ENCODE measurements at regions not wholly inside any gene's neighbourhood (a gene's known extent, or its start where the extent isn't known, plus 50 kb on each side); places are given as distances from the start of the nearest gene placed in this dataset.
A peak's percentile ranks its signal among the peaks of the same experiment; 100 is the strongest.

DNA sequence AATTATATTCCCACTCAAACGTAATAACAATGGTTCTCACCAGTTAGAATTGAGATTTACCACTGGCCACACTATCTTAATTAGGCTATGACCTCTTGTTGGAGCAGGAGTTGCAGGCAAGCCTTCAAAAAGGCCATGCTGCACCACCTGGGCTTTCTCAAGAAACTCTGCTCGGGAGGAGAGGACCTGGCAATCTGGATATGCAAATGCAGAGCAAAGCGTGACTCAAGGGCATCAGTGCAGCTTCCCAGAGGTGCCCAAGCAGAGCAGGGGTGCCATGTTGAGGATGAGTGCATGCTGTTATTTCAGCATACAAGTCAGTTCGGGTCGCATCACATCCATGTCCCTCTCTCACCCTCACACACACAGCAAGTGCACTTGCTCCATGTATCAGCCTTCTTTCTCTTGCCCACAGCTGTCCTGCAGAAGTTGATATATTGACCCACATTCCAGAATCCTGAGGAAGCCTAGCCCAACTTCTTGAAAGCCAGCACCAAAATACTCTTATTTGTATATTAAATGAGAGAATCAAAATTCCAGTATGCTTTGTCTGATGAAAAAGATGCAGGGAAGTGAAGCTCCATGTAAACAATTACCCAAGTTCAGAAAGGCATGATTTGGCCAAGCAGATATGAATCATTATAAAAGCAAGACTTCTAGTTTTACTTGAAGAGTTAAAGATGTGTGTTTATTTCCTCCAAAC is 55.7 kb upstream of the IL6 start:
- Mint-ChIP-seq H3K4me1 (peaks cover 91% of the 10 kb centered on the region), H3K36me3 (ENCODE audit: low read depth) (peaks cover 17% of the 10 kb centered on the region), H3K27ac (peak overlapping the region; percentile 89), H3K9me3 (peaks cover 4% of the 10 kb centered on the region), H3K4me3 (peak overlapping the region; percentile 35), H3K27me3 (no peaks in the 10 kb centered on the region)
- intact Hi-C loops (cut with micrococcal nuclease) = no loop called here
- ChIA-PET POLR2A (interaction anchor here (0.7 to 3.5 kb wide), 9 partner anchors 9 to 111 kb away, joined by 3 to 39 read pairs (median 4); partner anchors contain the start of gene IL6), CTCF (interaction anchor here (1.1 to 4.0 kb wide), 3 partner anchors 10 to 54 kb away, joined by 3 to 39 read pairs (median 9); partner anchors contain the start of gene IL6)
- peak; percentile 46 for ATAC-seq (ENCODE audit: low read depth)
- TF ChIP-seq, protein P1, sequence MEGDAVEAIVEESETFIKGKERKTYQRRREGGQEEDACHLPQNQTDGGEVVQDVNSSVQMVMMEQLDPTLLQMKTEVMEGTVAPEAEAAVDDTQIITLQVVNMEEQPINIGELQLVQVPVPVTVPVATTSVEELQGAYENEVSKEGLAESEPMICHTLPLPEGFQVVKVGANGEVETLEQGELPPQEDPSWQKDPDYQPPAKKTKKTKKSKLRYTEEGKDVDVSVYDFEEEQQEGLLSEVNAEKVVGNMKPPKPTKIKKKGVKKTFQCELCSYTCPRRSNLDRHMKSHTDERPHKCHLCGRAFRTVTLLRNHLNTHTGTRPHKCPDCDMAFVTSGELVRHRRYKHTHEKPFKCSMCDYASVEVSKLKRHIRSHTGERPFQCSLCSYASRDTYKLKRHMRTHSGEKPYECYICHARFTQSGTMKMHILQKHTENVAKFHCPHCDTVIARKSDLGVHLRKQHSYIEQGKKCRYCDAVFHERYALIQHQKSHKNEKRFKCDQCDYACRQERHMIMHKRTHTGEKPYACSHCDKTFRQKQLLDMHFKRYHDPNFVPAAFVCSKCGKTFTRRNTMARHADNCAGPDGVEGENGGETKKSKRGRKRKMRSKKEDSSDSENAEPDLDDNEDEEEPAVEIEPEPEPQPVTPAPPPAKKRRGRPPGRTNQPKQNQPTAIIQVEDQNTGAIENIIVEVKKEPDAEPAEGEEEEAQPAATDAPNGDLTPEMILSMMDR (IDR thresholded peaks at IDR 0.05) = no peak
- no peak for DNase-seq

- CTCF ChIA-PET = interaction anchor here (2.3 to 4.0 kb wide), 2 partner anchors 10 to 55 kb away, joined by 9 to 39 read pairs; partner anchors contain the start of gene IL6
- H3K4me1 Mint-ChIP-seq = peaks cover 90% of the 10 kb centered on the region
Measured at GRCh38 chr7:22670422-22670815, 56.6 kb upstream of the IL6 start.

GRCh38 chr7:22669692-22670421 is 57.1 kb upstream of the IL6 start:
- H3K9me3 Mint-ChIP-seq = peaks cover 4% of the 10 kb centered on the region
- H3K4me3 Mint-ChIP-seq = no peak overlapping the region
- TF ChIP-seq, protein P1 (IDR thresholded peaks at IDR 0.05) = no peak
- peak overlapping the region; percentile 61 for H3K27ac Mint-ChIP-seq
- H3K27me3 Mint-ChIP-seq = no peaks in the 10 kb centered on the region
- POLR2A ChIA-PET = interaction anchor here (0.5 to 3.5 kb wide), 8 partner anchors 8 to 105 kb away, joined by 3 to 22 read pairs (median 4); no protein-coding TSS in a partner anchor
- peaks cover 24% of the 10 kb centered on the region for H3K36me3 Mint-ChIP-seq (ENCODE audit: low read depth)
- no peak for ATAC-seq (ENCODE audit: low read depth)
- intact Hi-C loops (cut with micrococcal nuclease) = loop anchor here (10.0 kb wide), 1 partner anchor 185 kb away; no protein-coding TSS in a partner anchor
- no peak for DNase-seq
- CTCF ChIA-PET = interaction anchor here (2.3 to 4.0 kb wide), 2 partner anchors 9 to 56 kb away, joined by 9 to 39 read pairs; partner anchors contain the start of gene IL6
- H3K4me1 Mint-ChIP-seq = peaks cover 85% of the 10 kb centered on the region

More at GRCh38 chr7:22670422-22670815, 56.6 kb upstream of the IL6 start:
- peaks cover 24% of the 10 kb centered on the region for H3K36me3 Mint-ChIP-seq (ENCODE audit: low read depth)
- no peak for DNase-seq
- no peaks in the 10 kb centered on the region for H3K27me3 Mint-ChIP-seq
- POLR2A ChIA-PET = interaction anchor here (1.5 to 3.5 kb wide), 4 partner anchors 8 to 53 kb away, joined by 4 to 39 read pairs (median 16); no protein-coding TSS in a partner anchor
- intact Hi-C loops (cut with micrococcal nuclease) = no loop called here
- peaks cover 4% of the 10 kb centered on the region for H3K9me3 Mint-ChIP-seq
- peak overlapping the region; percentile 20 for H3K4me3 Mint-ChIP-seq
- peak overlapping the region; percentile 83 for H3K27ac Mint-ChIP-seq
- TF ChIP-seq, protein P1 (IDR thresholded peaks at IDR 0.05) = no peak
- no peak for ATAC-seq (ENCODE audit: low read depth)

GRCh38 chr7:22668971-22669401 is 58.0 kb upstream of the IL6 start:
- ChIA-PET CTCF (interaction anchor here (1.6 kb wide), 1 partner anchor 55 kb away, joined by 3 read pairs; no protein-coding TSS in a partner anchor), POLR2A (interaction anchor here (0.5 to 3.5 kb wide), 6 partner anchors 9 to 104 kb away, joined by 3 to 22 read pairs (median 3); no protein-coding TSS in a partner anchor)
- H3K4me3 Mint-ChIP-seq = peak overlapping the region; percentile 24
- H3K36me3 Mint-ChIP-seq (ENCODE audit: low read depth) = peaks cover 26% of the 10 kb centered on the region
- H3K9me3 Mint-ChIP-seq = peaks cover 4% of the 10 kb centered on the region
- H3K4me1 Mint-ChIP-seq = peaks cover 86% of the 10 kb centered on the region
- H3K27me3 Mint-ChIP-seq = no peaks in the 10 kb centered on the region
- no peak for ATAC-seq (ENCODE audit: low read depth)
- intact Hi-C loops (cut with micrococcal nuclease) = loop anchor here (10.0 kb wide), 1 partner anchor 186 kb away; no protein-coding TSS in a partner anchor
- no peak for DNase-seq
- TF ChIP-seq, protein P1 (IDR thresholded peaks at IDR 0.05) = no peak
- peak overlapping the region; percentile 80 for H3K27ac Mint-ChIP-seq

All from activated B cell treated with CpG ODN at 0.5 μM for 24 hours (primary cell).